Left hindlimb (tissue), 1 donor: ENCODE measurements at regions not wholly inside any gene's neighbourhood (a gene's known extent, or its start where the extent isn't known, plus 50 kb on each side); places are given as distances from the start of the nearest gene placed in this dataset.
A peak's percentile ranks its signal among the peaks of the same experiment; 100 is the strongest.
"Not testable (repeated sequence)": the region's sequence is repeated elsewhere in the genome, so short reads cannot be mapped to it uniquely, and the experiment has no call there.

ENCODE experiments used
- DNase-seq: peaks from one replicate; pipeline ENCODE4 v3.0.0-alpha.2; 2018

DNA sequence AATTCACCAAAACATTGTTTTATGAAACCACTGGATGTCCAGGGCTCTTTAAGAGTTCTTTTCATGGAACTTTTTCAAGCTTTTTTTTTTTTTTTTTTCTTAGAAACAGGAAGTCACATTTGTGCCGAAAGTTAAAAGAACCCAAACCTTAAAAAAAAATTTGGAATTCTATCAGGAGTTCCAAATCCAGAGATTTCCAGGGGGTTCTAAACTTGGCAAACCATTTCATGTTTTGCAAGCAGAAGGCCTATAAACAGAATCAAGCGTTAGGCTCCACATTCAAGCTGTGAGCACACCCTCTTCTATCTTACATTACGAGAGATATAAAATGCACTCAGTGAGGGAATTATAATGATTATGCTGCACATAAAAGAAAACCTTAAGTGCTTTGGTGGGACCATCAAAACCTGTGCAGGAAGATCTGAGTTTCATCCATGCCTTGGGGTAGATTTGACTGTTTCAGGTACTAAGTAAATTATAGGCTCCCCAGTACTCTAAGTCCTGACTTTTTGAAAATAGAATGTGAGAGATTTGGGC is 154.8 kb upstream of the FAR2 start:
- no peak for DNase-seq

DNA sequence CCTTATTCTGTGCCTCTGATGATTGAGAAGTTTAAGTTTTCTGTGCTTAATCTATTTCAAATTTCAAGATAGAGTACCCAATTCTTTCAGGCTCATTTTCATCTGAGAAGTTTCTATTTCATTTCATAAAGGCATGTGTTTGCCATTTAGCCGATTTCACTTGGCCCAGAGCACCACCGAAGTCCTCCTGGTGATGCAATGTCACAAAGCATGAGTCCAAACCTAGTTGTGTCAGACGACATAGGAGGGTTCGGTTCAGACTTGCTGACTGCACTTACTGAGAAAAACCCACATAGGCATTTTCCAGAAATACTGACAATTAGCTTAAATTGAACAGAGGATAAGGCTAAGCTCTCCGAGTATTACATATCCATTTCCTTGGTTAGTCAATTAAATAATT is 152.4 kb upstream of the FAR2 start:
- no peak for DNase-seq

DNA sequence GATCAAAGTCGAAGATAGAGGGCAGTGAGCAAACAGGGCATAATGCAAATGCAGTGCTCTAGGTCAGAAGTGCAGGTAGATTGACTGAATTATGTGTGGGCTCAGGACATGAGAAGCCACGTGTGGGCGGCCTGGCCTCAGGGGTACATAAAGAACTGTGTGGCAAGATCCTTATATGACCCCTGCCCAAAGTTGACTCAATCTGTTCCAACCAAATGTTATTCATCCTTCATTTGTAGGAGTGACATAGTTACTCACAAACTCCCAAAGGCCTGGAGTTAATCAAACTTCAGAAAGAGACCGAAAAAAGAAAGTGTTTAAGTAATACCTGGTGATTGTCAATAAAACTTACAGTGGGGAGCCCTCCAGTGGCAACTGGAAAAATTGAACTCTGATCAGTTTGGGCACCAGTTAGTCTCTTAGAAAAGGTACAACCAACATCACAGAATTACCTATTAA is 150.4 kb upstream of the FAR2 start:
- no peak for DNase-seq

- no peak for DNase-seq
Observed at GRCh38 chr12:29004066-29004935, 144.8 kb upstream of the FAR2 start.

GRCh38 chr12:29004936-29005304 is 144.2 kb upstream of the FAR2 start:
- DNase-seq: no peak

GRCh38 chr12:29008786-29009185 is 140.3 kb upstream of the FAR2 start:
- DNase-seq: no peak

- DNase-seq: no peak
Observed at GRCh38 chr12:29012673-29013072, 136.4 kb upstream of the FAR2 start.

- not testable (repeated sequence) for DNase-seq
Observed at GRCh38 chr12:29017532-29017931, 131.5 kb upstream of the FAR2 start.

GRCh38 chr12:29023436-29024076 is 125.5 kb upstream of the FAR2 start:
- no peak for DNase-seq

DNA sequence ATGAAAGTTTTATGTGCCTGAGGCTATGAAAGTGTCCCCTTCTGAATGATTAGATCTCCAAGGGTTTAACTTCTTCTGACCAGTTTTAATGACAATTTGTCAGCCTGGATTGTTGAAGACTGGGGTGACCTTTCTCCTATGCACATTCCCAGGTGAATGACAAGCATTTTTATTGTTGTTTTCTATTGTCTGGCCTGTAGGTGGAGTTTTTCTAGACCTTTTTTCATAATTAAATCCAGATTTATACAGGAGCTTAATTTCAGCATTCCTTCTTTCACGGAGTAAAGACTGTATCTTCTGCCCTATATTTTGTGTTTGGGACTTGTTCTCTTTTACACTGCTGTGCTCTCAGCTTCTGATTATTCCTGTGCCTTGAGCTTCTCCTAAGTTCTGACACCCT is 125.0 kb upstream of the FAR2 start:
- DNase-seq: no peak

GRCh38 chr12:29025937-29026336 is 123.1 kb upstream of the FAR2 start:
- DNase-seq: no peak

DNA sequence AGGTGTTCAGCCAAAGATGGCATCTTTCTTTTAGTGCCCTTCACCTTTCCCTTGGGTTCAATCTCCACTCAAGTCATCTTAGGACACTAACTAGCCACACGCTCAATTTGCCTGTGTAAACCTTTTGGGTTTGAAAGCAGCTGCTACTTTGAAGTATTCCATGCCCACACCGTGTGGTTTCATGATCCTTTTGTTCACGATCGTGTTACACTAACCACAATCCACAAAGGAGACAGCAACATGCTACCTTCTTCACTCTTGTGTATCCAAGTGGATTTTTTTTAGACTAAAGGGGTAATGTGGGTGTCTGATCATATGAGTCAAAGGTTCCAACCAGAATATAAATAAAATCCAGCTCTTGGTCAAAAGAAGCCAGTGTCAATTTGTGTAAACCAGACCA is 122.7 kb upstream of the FAR2 start:
- no peak for DNase-seq

DNA sequence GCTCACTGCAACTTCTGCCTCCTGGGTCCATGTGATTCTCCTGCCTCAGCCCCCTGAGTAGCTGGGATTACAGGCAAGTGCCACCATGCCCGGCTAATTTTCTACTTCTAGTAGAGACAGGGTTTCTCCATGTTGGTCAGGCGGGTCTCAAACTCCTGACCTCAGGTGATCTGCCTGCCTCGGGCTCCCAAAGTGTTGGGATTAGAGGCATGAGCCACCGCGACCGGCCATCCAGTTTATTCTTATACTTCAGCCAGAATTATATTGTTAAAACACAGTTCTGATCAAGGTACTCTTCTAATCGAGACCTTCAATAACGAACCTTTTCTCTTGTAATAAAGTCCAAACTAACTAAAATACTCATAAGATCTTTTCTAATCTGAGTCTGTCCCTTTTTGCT is 119.6 kb upstream of the FAR2 start:
- DNase-seq: not testable (repeated sequence)

DNA sequence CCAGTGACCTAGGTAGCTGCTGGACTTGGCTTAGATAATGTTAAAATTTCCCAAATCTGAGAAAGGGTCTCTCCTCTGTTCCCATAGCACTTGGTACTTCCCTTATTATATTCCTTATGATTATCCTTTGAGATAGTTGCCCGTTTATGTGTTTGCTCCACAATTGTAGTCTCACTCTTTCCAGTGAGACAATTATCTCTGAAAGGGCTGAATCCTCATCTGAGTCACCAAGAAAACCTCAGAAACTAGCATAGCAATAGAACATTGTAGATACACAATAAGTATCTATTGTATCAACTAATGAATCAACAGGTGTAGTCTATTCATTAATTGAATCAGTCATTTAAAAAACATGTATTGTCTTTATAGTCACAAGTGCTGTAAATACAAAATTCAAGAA is 119.1 kb upstream of the FAR2 start:
- no peak for DNase-seq

DNA sequence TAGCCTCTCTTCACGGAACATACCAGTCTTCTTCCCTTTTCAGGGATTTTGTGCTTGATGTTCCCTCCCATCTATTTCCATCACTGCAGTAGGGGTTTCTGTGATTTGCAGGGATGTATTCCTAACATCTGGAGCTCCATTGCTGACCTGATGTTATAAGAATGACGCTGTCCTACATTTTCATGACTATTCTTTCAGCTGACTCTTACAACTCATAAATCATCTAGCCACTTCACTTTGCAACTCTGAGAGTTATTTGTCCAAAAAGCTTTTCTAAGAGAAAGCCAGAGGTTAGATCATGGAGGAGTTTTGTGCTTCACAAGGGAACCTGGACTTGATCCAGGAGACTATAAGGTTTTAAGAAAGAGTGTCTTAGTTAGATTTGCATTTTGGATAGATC is 116.6 kb upstream of the FAR2 start:
- DNase-seq: no peak

- DNase-seq: no peak
Observed at GRCh38 chr12:29033519-29033918, 115.6 kb upstream of the FAR2 start.

DNA sequence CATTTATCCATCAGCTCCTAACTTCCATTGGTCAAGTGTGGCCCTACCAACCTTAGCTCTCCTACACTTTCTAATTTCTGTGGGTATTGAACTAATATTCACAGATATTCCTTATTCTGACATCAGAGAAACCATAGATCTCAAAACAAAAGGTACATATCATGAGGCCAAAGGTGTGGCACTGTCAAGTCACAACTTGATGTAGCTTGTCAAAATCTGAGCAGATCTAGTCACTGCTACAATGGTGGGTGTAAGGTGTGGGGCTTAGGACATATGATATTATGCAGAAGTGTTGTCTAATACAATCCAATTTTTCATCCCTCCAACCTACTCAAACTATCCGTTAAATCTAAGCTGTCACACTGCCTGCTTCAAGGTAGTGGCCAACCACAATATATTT is 114.0 kb upstream of the FAR2 start:
- DNase-seq: no peak

GRCh38 chr12:29039013-29039412 is 110.1 kb upstream of the FAR2 start:
- peak; percentile 25 for DNase-seq

GRCh38 chr12:29041621-29042020 is 107.5 kb upstream of the FAR2 start:
- no peak for DNase-seq

DNA sequence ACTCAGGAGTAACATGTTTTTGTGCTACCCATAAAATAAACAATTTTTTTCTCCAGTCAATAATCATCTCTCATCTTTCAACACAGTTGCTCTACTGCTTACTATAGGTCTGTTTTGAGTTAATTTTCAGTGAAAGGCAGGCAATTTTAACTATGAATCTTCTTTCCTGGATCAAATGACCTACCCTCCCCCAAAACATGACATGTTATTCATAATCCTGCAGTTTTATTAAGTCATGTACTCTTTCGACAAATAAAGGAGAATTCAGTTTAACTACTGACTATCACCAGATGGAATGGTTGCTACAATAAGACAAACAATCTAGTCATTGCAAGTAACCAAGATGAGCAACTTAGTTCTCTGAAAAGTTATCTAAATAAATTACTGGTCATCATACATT is 106.0 kb upstream of the FAR2 start:
- DNase-seq: no peak

DNA sequence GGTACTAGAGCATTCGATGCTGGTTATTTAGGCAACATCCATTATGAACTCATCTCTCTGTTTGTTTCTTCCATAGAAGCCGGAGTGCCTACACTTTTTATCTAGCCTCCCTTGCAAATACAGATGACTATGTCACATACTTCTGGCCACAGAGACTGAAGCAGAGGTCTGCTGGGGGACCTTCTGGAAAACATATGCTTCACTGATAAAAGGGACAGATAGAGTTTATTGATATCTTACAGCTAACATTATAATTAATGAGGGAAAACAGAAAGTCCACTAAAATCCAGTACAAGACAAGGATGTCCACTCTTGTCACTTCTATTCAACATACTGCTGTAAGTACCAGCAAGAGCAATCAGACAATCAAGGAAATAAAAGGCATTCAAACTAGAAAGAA is 104.3 kb upstream of the FAR2 start:
- no peak for DNase-seq

GRCh38 chr12:29048787-29049186 is 100.3 kb upstream of the FAR2 start:
- no peak for DNase-seq

DNA sequence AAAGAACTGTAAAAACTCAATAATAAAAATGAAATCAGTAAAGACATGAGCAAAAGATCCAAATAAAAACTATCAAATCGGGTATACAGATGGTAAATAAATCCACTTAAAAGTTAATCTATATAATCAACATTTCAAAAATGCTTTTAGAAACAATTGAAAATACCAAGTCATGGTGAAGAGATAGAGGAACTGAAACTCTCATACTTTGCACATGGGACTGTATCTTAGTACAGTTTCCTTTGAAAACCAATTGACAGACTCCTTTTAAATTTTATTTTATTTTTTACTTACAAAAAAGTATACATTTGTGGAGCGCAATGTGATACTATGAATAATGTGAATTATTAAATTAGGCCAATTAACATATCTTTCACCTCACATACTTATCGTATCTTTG is 98.6 kb upstream of the FAR2 start:
- DNase-seq: no peak

DNA sequence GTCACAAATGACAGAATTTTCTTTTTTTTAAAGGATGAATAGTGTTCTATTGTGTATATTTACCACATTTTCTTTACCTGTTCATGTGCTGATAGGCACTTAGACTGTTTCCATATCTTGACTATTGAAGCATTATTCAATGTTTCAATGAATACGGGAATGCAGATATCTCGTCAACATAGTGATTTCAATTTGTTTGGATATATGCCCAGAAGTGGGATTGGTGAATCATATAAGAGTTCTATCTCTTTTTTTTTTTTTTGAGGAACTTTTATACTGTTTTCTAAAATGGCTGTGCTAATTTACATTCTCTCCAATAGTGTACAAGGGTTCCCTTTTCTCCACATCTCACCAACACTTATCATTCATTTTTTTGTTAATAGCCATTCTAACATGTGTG is 97.9 kb upstream of the FAR2 start:
- DNase-seq: no peak
